GM18505 (cell line): ENCODE measurements at regions not wholly inside any gene's neighbourhood (a gene's known extent, or its start where the extent isn't known, plus 50 kb on each side); places are given as distances from the start of the nearest gene placed in this dataset.

Experiments
- ATAC-seq: cut with Tn5 transposase; IDR thresholded peaks from one replicate; pipeline ENCODE4 v1.9.1; 2021; ENCODE audit not compliant: unreplicated experiment
- POLR2A ChIP-seq: IDR thresholded peaks from 4 replicates; pipeline ENCODE4 v1.6.1; 2011; ENCODE audit warnings: borderline replicate concordance; ENCODE audit not compliant: insufficient read depth, insufficient read length; ENCODE audit errors: extremely low read depth

DNA sequence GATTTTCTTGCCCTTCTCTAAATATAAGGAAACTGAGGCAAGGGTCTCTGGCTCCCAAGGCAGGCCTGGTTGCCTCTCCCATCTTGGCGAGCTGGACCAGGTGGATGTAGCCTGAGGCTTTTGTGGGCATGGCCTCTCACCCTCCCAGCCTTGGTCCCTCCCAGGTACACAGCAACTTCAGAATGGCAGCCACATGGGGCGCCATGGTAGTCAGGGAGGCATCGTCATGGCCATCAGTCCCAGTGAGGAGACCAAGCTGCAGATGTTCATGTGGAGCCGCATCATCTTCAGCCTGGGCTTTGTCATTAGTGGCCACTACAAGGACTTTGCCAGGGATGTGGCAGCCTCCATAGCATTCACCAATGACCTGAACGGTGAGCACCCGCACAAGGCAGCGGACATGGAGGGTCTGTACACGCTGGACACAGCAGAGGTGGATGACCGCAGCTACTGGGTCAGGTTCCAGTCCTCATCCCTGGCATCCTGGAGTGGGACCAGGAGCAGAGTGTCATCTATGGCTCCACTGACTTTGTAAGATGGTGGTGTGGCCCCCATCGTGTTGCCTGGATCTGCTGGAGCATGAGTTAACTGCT lies 165.8 kb upstream of the ZNF267 start:
- ATAC-seq = no peak

DNA sequence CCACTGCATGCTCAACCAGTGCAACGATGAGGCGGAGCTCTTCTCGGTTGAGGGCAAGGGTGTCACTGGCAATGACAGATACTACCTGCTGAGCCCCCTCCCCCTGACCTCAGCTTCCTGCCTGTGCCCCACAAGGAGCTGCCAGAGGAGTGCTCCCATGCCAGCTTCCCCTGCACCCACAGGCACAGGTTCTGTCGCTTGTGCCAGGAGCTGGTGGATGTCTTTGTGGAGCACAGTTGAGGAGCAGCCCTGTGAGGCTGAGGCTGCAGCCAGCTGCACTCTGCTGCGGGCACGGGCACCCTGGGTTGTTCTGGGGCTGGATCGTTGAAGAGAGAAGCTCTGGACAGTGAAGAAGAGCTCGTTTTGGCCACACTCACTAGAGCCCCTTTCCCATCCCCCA lies 165.3 kb upstream of the ZNF267 start:
- TF ChIP-seq POLR2A = no peak
- no peak for ATAC-seq

More for the DNA sequence above, 165.8 kb upstream of the ZNF267 start:
- TF ChIP-seq POLR2A = peak; percentile 16

- no peak for TF ChIP-seq POLR2A
- no peak for ATAC-seq
Measured at GRCh38 chr16:31709181-31709580, 164.4 kb upstream of the ZNF267 start.

- TF ChIP-seq POLR2A = no peak
- no peak for ATAC-seq
Measured at GRCh38 chr16:31710134-31710533, 163.5 kb upstream of the ZNF267 start.

- TF ChIP-seq POLR2A = no peak
- no peak for ATAC-seq
Measured at GRCh38 chr16:31710880-31711279, 162.7 kb upstream of the ZNF267 start.

GRCh38 chr16:31711344-31711845 lies 162.2 kb upstream of the ZNF267 start:
- ATAC-seq = no peak
- TF ChIP-seq POLR2A = no peak

GRCh38 chr16:31712064-31712540 lies 161.5 kb upstream of the ZNF267 start:
- ATAC-seq = no peak
- TF ChIP-seq POLR2A = no peak

DNA sequence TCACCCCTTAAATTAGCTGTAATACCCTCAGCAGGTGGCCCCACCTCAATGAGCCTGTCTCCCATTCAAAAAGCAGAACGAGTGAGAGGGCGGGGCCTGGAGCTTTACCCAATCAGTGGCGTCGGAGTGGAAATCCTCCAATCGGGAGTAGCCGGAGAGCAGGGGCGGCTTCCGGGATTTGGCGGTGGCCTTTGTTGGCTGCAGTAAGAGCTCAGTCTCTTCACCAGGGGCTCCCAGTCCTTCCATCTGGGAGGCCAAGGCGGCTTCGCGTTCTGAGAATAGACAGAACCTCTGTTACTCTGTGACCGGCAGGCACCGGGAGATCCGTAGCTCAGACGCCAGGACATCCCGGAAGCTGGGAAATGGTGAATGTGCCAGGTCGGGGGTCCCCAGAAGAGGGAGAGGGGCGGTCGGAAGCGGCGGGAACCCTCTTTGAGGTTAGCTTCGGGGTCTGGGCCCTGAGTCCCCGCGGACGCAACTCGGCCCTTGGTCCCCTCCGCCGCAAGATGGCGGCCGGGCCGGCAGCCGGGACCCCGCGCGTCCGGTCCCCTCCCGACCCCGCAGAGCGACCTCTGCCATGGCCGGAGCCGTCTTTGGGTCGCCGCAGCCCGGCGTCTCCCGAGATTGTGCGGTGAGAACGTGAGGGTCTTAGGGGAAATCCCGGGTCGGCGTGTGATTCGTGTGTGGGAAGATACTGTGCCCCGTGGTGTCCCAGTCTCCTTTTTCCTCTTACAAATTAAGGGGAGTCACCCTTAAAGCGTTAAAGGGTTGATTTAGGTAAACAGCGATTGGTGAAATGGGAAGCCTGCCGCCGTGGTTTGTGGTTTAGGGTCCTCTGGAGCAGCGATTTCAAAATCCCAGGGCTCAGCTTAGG lies 160.3 kb upstream of the ZNF267 start:
- peak; percentile 99 for TF ChIP-seq POLR2A
- ATAC-seq = peak; percentile 95

DNA sequence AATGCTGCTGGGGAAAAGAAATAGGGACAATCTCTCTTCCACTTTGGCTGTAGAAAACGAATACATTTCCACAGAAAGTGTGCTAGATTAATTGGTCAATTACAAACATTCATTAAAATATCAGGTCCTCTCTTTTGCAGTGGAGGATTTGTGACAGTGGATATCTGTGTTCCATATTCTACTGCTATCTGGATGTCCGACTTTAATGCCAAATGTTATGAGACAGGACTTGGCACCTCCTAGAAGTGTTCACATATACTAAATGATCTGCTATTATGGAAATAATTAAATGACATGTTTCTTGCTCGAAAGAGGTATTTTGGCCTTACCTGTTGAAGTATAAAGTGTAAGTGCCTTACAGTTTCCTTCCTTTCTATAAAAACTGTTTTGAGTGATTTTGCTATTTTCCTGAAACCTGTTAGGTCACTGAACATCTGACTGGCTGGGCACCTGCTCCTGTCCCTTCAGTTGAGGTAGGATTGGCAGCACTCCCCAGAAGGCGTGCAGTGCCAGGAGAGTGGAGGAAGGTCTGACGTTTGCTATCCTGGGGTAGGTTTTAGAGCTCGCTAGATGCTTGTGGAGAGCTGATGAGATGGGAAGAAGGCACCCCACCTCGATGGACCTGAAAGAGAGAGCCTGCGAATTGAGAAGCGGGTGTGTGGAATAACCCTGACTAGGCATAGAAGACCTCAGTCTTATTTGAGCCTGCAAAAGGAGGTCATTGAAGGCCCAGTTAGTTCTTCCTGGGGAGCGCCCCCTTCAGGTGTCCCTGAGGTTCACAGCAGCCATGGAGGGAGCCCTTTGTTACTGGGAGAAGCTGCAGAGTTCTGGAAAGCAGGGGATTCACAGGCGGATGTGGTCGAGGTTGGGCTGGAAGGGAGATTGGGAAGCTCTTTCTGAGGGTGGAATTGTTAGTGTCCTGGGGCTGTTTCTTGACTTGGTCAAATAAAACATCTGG lies 159.4 kb upstream of the ZNF267 start:
- no peak for ATAC-seq
- no peak for TF ChIP-seq POLR2A

- ATAC-seq = no peak
- no peak for TF ChIP-seq POLR2A
Measured at GRCh38 chr16:31714903-31715504, 158.6 kb upstream of the ZNF267 start.

GRCh38 chr16:31715915-31716314 lies 157.7 kb upstream of the ZNF267 start:
- no peak for TF ChIP-seq POLR2A
- no peak for ATAC-seq

- no peak for ATAC-seq
- TF ChIP-seq POLR2A = no peak
Measured at GRCh38 chr16:31718998-31719397, 154.6 kb upstream of the ZNF267 start.
